CD14-positive monocyte (primary cell): ENCODE measurements at regions not wholly inside any gene's neighbourhood (a gene's known extent, or its start where the extent isn't known, plus 50 kb on each side); places are given as distances from the start of the nearest gene placed in this dataset.

Source experiments
- DNase-seq, 3 donors: peaks; one replicate each; pipeline ENCODE4 v3.0.0-alpha.2; 2011 to 2022
- H2AFZ ChIP-seq: 2 replicates; pipeline ENCODE4 v1.6.0; 2012; ENCODE audit warnings: mild to moderate bottlenecking, low read depth, low read length, inconsistent platforms; ENCODE audit not compliant: insufficient read depth, poor library complexity, severe bottlenecking
- H3K27ac ChIP-seq, 2 donors: 1 replicate in 1 of 2; 2 replicates in 1 of 2; pipeline ENCODE4 v1.5.1; 2012 to 2013; ENCODE audit warnings: low read length in 2 of 2, control low read depth in 1 of 2, inconsistent platforms in 1 of 2, low read depth in 1 of 2, mild to moderate bottlenecking in 1 of 2
- H3K27me3 ChIP-seq, 2 donors: one replicate each; pipeline versions ENCODE4 v1.6.0 to v1.6.1; 2011 to 2013; ENCODE audit warnings: low read length in 2 of 2; ENCODE audit not compliant: control insufficient read depth in 2 of 2, insufficient read depth in 2 of 2
- H3K36me3 ChIP-seq, 2 donors: replicated peaks in 1 of 2; 1 replicate in 1 of 2; 2 replicates in 1 of 2; pipeline versions ENCODE4 v1.5.1 to v1.6.1; 2012 to 2013; ENCODE audit warnings: low read length in 2 of 2, control low read depth in 1 of 2, inconsistent platforms in 1 of 2, mild to moderate bottlenecking in 1 of 2; ENCODE audit not compliant: insufficient read depth in 2 of 2, control insufficient read depth in 1 of 2
- H3K4me1 ChIP-seq, 2 donors: 1 replicate in 1 of 2; 2 replicates in 1 of 2; pipeline versions ENCODE4 v1.5.1 to v1.6.1; 2012 to 2013; ENCODE audit warnings: low read length in 2 of 2, control low read depth in 1 of 2, inconsistent platforms in 1 of 2, mild to moderate bottlenecking in 1 of 2, moderate library complexity in 1 of 2; ENCODE audit not compliant: insufficient read depth in 2 of 2, control insufficient read depth in 1 of 2
- H3K4me2 ChIP-seq: replicated peaks from 2 replicates; pipeline ENCODE3; 2012; ENCODE audit warnings: low read length, moderate library complexity, mild to moderate bottlenecking; ENCODE audit not compliant: poor library complexity, severe bottlenecking; ENCODE audit errors: extremely low read depth
- H3K4me3 ChIP-seq, 3 experiments: fragments of 200-600 bp in 1 of 3; sonication (generic) in 1 of 3; replicated peaks in 1 of 3; 1 replicate in 2 of 3; 2 replicates in 1 of 3; pipeline ENCODE4 v1.5.1; 2011 to 2013; ENCODE audit warnings: low read length in 3 of 3, mild to moderate bottlenecking in 3 of 3, control low read depth in 2 of 3, low read depth in 2 of 3, inconsistent platforms in 1 of 3, moderate library complexity in 1 of 3
- H3K79me2 ChIP-seq: 2 replicates; pipeline ENCODE4 v1.6.0; 2012; ENCODE audit warnings: mild to moderate bottlenecking, control low read depth, inconsistent platforms, low read length, moderate library complexity; ENCODE audit not compliant: insufficient read depth
- H3K9ac ChIP-seq: 2 replicates; pipeline ENCODE4 v1.6.0; 2017; ENCODE audit warnings: low read length, mild to moderate bottlenecking; ENCODE audit not compliant: insufficient read depth, poor library complexity, severe bottlenecking
- H3K9me3 ChIP-seq, 2 donors: replicated peaks in 1 of 2; 1 replicate in 1 of 2; 2 replicates in 1 of 2; pipeline versions ENCODE4 v1.5.1 to v1.6.1; 2012 to 2013; ENCODE audit warnings: low read length in 2 of 2, control low read depth in 1 of 2; ENCODE audit not compliant: control insufficient read depth in 1 of 2, insufficient read depth in 1 of 2
- H4K20me1 ChIP-seq: 2 replicates; pipeline ENCODE4 v1.6.0; 2012; ENCODE audit warnings: mild to moderate bottlenecking, low read length, control low read depth, moderate library complexity; ENCODE audit not compliant: insufficient read depth
- H3K27ac Mint-ChIP-seq, 7 donors: one replicate each; pipeline ENCODE4 v1.8.0; 2020; ENCODE audit warnings: mild to moderate bottlenecking in 7 of 7, mixed read lengths in 7 of 7, moderate library complexity in 6 of 7, inconsistent platforms in 2 of 7
- H3K27me3 Mint-ChIP-seq, 3 donors: one replicate each; pipeline ENCODE4 v1.8.0; 2021 to 2022; ENCODE audit warnings: low read depth in 3 of 3, mild to moderate bottlenecking in 3 of 3, mixed read lengths in 3 of 3, moderate library complexity in 3 of 3, inconsistent platforms in 1 of 3
- H3K36me3 Mint-ChIP-seq, 2 donors: one replicate each; pipeline ENCODE4 v1.8.0; 2020; ENCODE audit warnings: mixed read lengths in 2 of 2, inconsistent platforms in 1 of 2, mild to moderate bottlenecking in 1 of 2
- H3K4me1 Mint-ChIP-seq: one replicate; pipeline ENCODE4 v1.8.0; 2020; ENCODE audit warnings: mild to moderate bottlenecking, mixed read lengths
- H3K4me3 Mint-ChIP-seq, 2 donors: one replicate each; pipeline ENCODE4 v1.8.0; 2020; ENCODE audit warnings: mild to moderate bottlenecking in 2 of 2, mixed read lengths in 2 of 2, moderate library complexity in 1 of 2
- H3K9me3 Mint-ChIP-seq, 7 donors: one replicate each; pipeline ENCODE4 v1.8.0; 2020 to 2022; ENCODE audit warnings: mixed read lengths in 7 of 7, mild to moderate bottlenecking in 6 of 7, moderate library complexity in 6 of 7, inconsistent platforms in 2 of 7
- CTCF ChIP-seq: fragments of 200-600 bp; IDR thresholded peaks from one replicate; pipeline ENCODE4 v1.8.0; 2022; ENCODE audit warnings: antibody characterized with exemption, mild to moderate bottlenecking
- WGBS: methylation state at CpG from one replicate; pipeline ENCODE4 v1.1.5; 2013; ENCODE audit warnings: missing lambda C conversion rate; ENCODE audit not compliant: insufficient coverage; 5-methylcytosine and 5-hydroxymethylcytosine counted together
- intact Hi-C, 2 donors: fragments of 100-400 bp; cut with micrococcal nuclease; formaldehyde crosslinking; loops; one replicate each; pipeline versions ENCODE4 v1.15.0 to v1.15.1; 2023

GRCh38 chr13:103328899-103329298 is 262.7 kb upstream of the SLC10A2 start:
- Histone ChIP-seq H3K27ac (no peak overlapping the region), H2AFZ (no peak overlapping the region), H3K36me3 (no peaks in the 10 kb centered on the region), H3K27me3 (no peaks in the 10 kb centered on the region), H4K20me1 (no peaks in the 10 kb centered on the region), H3K4me3 (no peak overlapping the region), H3K79me2 (no peaks in the 10 kb centered on the region), H3K4me2 (no peak overlapping the region), H3K9ac (no peak overlapping the region), H3K4me1 (no peaks in the 10 kb centered on the region), H3K9me3 (no peaks in the 10 kb centered on the region)
- Mint-ChIP-seq H3K4me1 (no peaks in the 10 kb centered on the region), H3K9me3 (peaks cover 0 to 20% (median 5%) of the 10 kb centered on the region in 7 donors), H3K36me3 (no peaks in the 10 kb centered on the region), H3K27ac (no peak overlapping the region), H3K27me3 (no peaks in the 10 kb centered on the region), H3K4me3 (no peak overlapping the region)
- no peak for DNase-seq
- intact Hi-C loops = no loop called here
- TF ChIP-seq CTCF = no peak
- WGBS = no CpG with 5 or more reads among the region's 1 CpG

- H3K4me2 ChIP-seq = no peak overlapping the region
- no peaks in the 10 kb centered on the region for H4K20me1 ChIP-seq
- Mint-ChIP-seq H3K27me3 (no peaks in the 10 kb centered on the region), H3K9me3 (peaks cover 0 to 19% (median 5%) of the 10 kb centered on the region in 7 donors), H3K36me3 (no peaks in the 10 kb centered on the region), H3K27ac (no peak overlapping the region), H3K4me3 (no peak overlapping the region), H3K4me1 (no peaks in the 10 kb centered on the region)
- H3K4me3 ChIP-seq = no peak overlapping the region
- no peak for DNase-seq
- no peak overlapping the region for H2AFZ ChIP-seq
- no peaks in the 10 kb centered on the region for H3K79me2 ChIP-seq
- no peaks in the 10 kb centered on the region for H3K9me3 ChIP-seq
- H3K36me3 ChIP-seq = no peaks in the 10 kb centered on the region
- WGBS = no CpG with 5 or more reads among the region's 2 CpGs
- no peak overlapping the region for H3K9ac ChIP-seq
- intact Hi-C loops = no loop called here
- H3K27ac ChIP-seq = no peak overlapping the region
- TF ChIP-seq CTCF = no peak
- H3K27me3 ChIP-seq = no peaks in the 10 kb centered on the region
- H3K4me1 ChIP-seq = no peaks in the 10 kb centered on the region
These were observed 260.1 kb upstream of the SLC10A2 start for GRCh38 chr13:103326326-103326725.
